Activated CD4-positive, alpha-beta memory T cell treated with anti-CD3 and anti-CD28 coated beads for 36 hours (primary cell): ENCODE measurements at regions not wholly inside any gene's neighbourhood (a gene's known extent, or its start where the extent isn't known, plus 50 kb on each side); places are given as distances from the start of the nearest gene placed in this dataset.

Source experiments
- CTCF ChIA-PET: fragments of 350-600 bp; sonication (Branson Sonifier 250); formaldehyde crosslinking; loops from one replicate; lab custom pipeline; 2021; ENCODE audit warnings: antibody characterized with exemption, inconsistent platforms; lab: Charles Lee
- POLR2A ChIA-PET: fragments of 350-600 bp; sonication (Branson Sonifier 250); formaldehyde crosslinking; loops from one replicate; lab custom pipeline; 2021; ENCODE audit warnings: antibody characterized with exemption; lab: Charles Lee
- DNase-seq: peaks from one replicate; pipeline ENCODE4 v3.0.0-alpha.2; 2020
- H3K27ac Mint-ChIP-seq: one replicate; pipeline ENCODE4 v1.8.0; 2021; ENCODE audit warnings: mixed read lengths
- H3K27me3 Mint-ChIP-seq: one replicate; pipeline ENCODE4 v1.8.0; 2021; ENCODE audit warnings: mixed read lengths
- H3K36me3 Mint-ChIP-seq: one replicate; pipeline ENCODE4 v1.8.0; 2021; ENCODE audit warnings: mixed read lengths
- H3K4me1 Mint-ChIP-seq: one replicate; pipeline ENCODE4 v1.8.0; 2021; ENCODE audit warnings: low read depth, mixed read lengths
- H3K4me3 Mint-ChIP-seq: one replicate; pipeline ENCODE4 v1.8.0; 2021; ENCODE audit warnings: mild to moderate bottlenecking, mixed read lengths
- H3K9me3 Mint-ChIP-seq: one replicate; pipeline ENCODE4 v1.8.0; 2021; ENCODE audit warnings: mixed read lengths
- intact Hi-C: fragments of 100-400 bp; cut with micrococcal nuclease; formaldehyde crosslinking; loops from one replicate; pipeline ENCODE4 v1.15.1; 2023

GRCh38 chr13:40159736-40160135 lies 504.3 kb downstream of the COG6 start:
- intact Hi-C loops, result no loop called here
- Mint-ChIP-seq H3K9me3 (no peaks in the 10 kb centered on the region), H3K36me3 (no peaks in the 10 kb centered on the region), H3K4me3 (no peak overlapping the region), H3K27me3 (no peaks in the 10 kb centered on the region), H3K27ac (no peak overlapping the region), H3K4me1 (peaks cover 12% of the 10 kb centered on the region)
- CTCF ChIA-PET, result interaction anchor here (1.5 kb wide), 1 partner anchor 38 kb away, joined by 3 read pairs; no protein-coding TSS in a partner anchor
- POLR2A ChIA-PET, result no interaction called here
- no peak for DNase-seq

- POLR2A ChIA-PET, result no interaction called here
- Mint-ChIP-seq H3K4me3 (no peak overlapping the region), H3K9me3 (no peaks in the 10 kb centered on the region), H3K36me3 (no peaks in the 10 kb centered on the region), H3K27me3 (no peaks in the 10 kb centered on the region), H3K27ac (no peak overlapping the region), H3K4me1 (peaks cover 12% of the 10 kb centered on the region)
- CTCF ChIA-PET, result interaction anchor here (1.5 kb wide), 1 partner anchor 39 kb away, joined by 3 read pairs; no protein-coding TSS in a partner anchor
- DNase-seq, result no peak
- intact Hi-C loops, result no loop called here
These were observed 505.3 kb downstream of the COG6 start for GRCh38 chr13:40160618-40161350.

GRCh38 chr13:40161351-40161810 lies 505.1 kb downstream of the FOXO1 start:
- ChIA-PET CTCF (no interaction called here), POLR2A (no interaction called here)
- H3K27ac Mint-ChIP-seq, result no peak overlapping the region
- no peak overlapping the region for H3K4me3 Mint-ChIP-seq
- no peaks in the 10 kb centered on the region for H3K36me3 Mint-ChIP-seq
- H3K9me3 Mint-ChIP-seq, result no peaks in the 10 kb centered on the region
- no peak for DNase-seq
- peaks cover 12% of the 10 kb centered on the region for H3K4me1 Mint-ChIP-seq
- intact Hi-C loops, result no loop called here
- H3K27me3 Mint-ChIP-seq, result no peaks in the 10 kb centered on the region

GRCh38 chr13:40161931-40162330 lies 504.5 kb downstream of the FOXO1 start:
- Mint-ChIP-seq H3K4me3 (no peak overlapping the region), H3K36me3 (no peaks in the 10 kb centered on the region), H3K4me1 (peaks cover 12% of the 10 kb centered on the region), H3K9me3 (no peaks in the 10 kb centered on the region), H3K27ac (no peak overlapping the region), H3K27me3 (no peaks in the 10 kb centered on the region)
- intact Hi-C loops, result no loop called here
- ChIA-PET CTCF (no interaction called here), POLR2A (no interaction called here)
- no peak for DNase-seq

- CTCF ChIA-PET, result no interaction called here
These were observed 503.1 kb downstream of the FOXO1 start for GRCh38 chr13:40163066-40164000.

GRCh38 chr13:40164133-40164532 lies 502.3 kb downstream of the FOXO1 start:
- H3K27me3 Mint-ChIP-seq, result no peaks in the 10 kb centered on the region
- no peak overlapping the region for H3K27ac Mint-ChIP-seq
- ChIA-PET CTCF (no interaction called here), POLR2A (no interaction called here)
- H3K4me3 Mint-ChIP-seq, result no peak overlapping the region
- no peaks in the 10 kb centered on the region for H3K36me3 Mint-ChIP-seq
- peaks cover 7% of the 10 kb centered on the region for H3K4me1 Mint-ChIP-seq
- intact Hi-C loops, result no loop called here
- H3K9me3 Mint-ChIP-seq, result no peaks in the 10 kb centered on the region
- DNase-seq, result no peak

More at GRCh38 chr13:40163066-40164000, 503.1 kb downstream of the FOXO1 start:
- no peak for DNase-seq
- Mint-ChIP-seq H3K27ac (no peak overlapping the region), H3K4me1 (peaks cover 8% of the 10 kb centered on the region), H3K27me3 (no peaks in the 10 kb centered on the region), H3K36me3 (no peaks in the 10 kb centered on the region), H3K9me3 (no peaks in the 10 kb centered on the region), H3K4me3 (no peak overlapping the region)
- POLR2A ChIA-PET, result no interaction called here
- intact Hi-C loops, result no loop called here

GRCh38 chr13:40165316-40165932 lies 501.0 kb downstream of the FOXO1 start:
- Mint-ChIP-seq H3K4me1 (peaks cover 13% of the 10 kb centered on the region), H3K36me3 (no peaks in the 10 kb centered on the region), H3K4me3 (no peak overlapping the region), H3K27ac (no peak overlapping the region), H3K27me3 (no peaks in the 10 kb centered on the region), H3K9me3 (no peaks in the 10 kb centered on the region)
- ChIA-PET CTCF (no interaction called here), POLR2A (no interaction called here)
- intact Hi-C loops, result no loop called here
- no peak for DNase-seq

- peaks cover 21% of the 10 kb centered on the region for H3K4me1 Mint-ChIP-seq
- CTCF ChIA-PET, result interaction anchor here (0.8 kb wide), 2 partner anchors 98 to 408 kb away, joined by 3 read pairs; no protein-coding TSS in a partner anchor
- H3K9me3 Mint-ChIP-seq, result no peaks in the 10 kb centered on the region
- intact Hi-C loops, result no loop called here
- H3K36me3 Mint-ChIP-seq, result no peaks in the 10 kb centered on the region
- H3K27me3 Mint-ChIP-seq, result no peaks in the 10 kb centered on the region
- POLR2A ChIA-PET, result no interaction called here
- no peak overlapping the region for H3K4me3 Mint-ChIP-seq
- no peak overlapping the region for H3K27ac Mint-ChIP-seq
- no peak for DNase-seq
These were observed 499.1 kb downstream of the FOXO1 start for GRCh38 chr13:40167327-40167726.

GRCh38 chr13:40168425-40169166 lies 497.8 kb downstream of the FOXO1 start:
- no peak for DNase-seq
- H3K9me3 Mint-ChIP-seq, result no peaks in the 10 kb centered on the region
- H3K27me3 Mint-ChIP-seq, result no peaks in the 10 kb centered on the region
- no peak overlapping the region for H3K27ac Mint-ChIP-seq
- ChIA-PET POLR2A (no interaction called here), CTCF (interaction anchor here (0.8 kb wide), 1 partner anchor 99 kb away, joined by 3 read pairs; no protein-coding TSS in a partner anchor)
- no peaks in the 10 kb centered on the region for H3K36me3 Mint-ChIP-seq
- peaks cover 21% of the 10 kb centered on the region for H3K4me1 Mint-ChIP-seq
- intact Hi-C loops, result no loop called here
- no peak overlapping the region for H3K4me3 Mint-ChIP-seq

- H3K4me1 Mint-ChIP-seq, result peaks cover 21% of the 10 kb centered on the region
These were observed 497.0 kb downstream of the FOXO1 start for GRCh38 chr13:40169476-40169875.

GRCh38 chr13:40170091-40170490 lies 496.4 kb downstream of the FOXO1 start:
- Mint-ChIP-seq H3K4me3 (no peak overlapping the region), H3K4me1 (peaks cover 21% of the 10 kb centered on the region), H3K36me3 (no peaks in the 10 kb centered on the region), H3K27ac (no peak overlapping the region), H3K27me3 (no peaks in the 10 kb centered on the region), H3K9me3 (no peaks in the 10 kb centered on the region)
- CTCF ChIA-PET, result no interaction called here
- no peak for DNase-seq
- intact Hi-C loops, result loop anchor here (2.0 to 5.0 kb wide), 2 partner anchors 21 to 103 kb away; no protein-coding TSS in a partner anchor
- POLR2A ChIA-PET, result no interaction called here

More at GRCh38 chr13:40169476-40169875, 497.0 kb downstream of the FOXO1 start:
- no peaks in the 10 kb centered on the region for H3K9me3 Mint-ChIP-seq
- intact Hi-C loops, result no loop called here
- no peaks in the 10 kb centered on the region for H3K27me3 Mint-ChIP-seq
- H3K27ac Mint-ChIP-seq, result no peak overlapping the region
- CTCF ChIA-PET, result no interaction called here
- POLR2A ChIA-PET, result no interaction called here
- H3K36me3 Mint-ChIP-seq, result no peaks in the 10 kb centered on the region
- peak; percentile 18 for DNase-seq
- no peak overlapping the region for H3K4me3 Mint-ChIP-seq
